ENCODE measurements at regions not wholly inside any gene's neighbourhood (a gene's known extent, or its start where the extent isn't known, plus 50 kb on each side); places are given as distances from the start of the nearest gene placed in this dataset.

- no peak for DNase-seq (ENCODE audit: low spot score)
Measured at GRCh38 chr2:65656160-65656718, 223.8 kb upstream of the SPRED2 start.

GRCh38 chr2:65655000-65655399 lies 222.6 kb upstream of the SPRED2 start:
- DNase-seq (ENCODE audit: low spot score) = no peak

GRCh38 chr2:65654496-65654895 lies 222.1 kb upstream of the SPRED2 start:
- no peak for DNase-seq (ENCODE audit: low spot score)

- DNase-seq (ENCODE audit: low spot score) = no peak
Measured at GRCh38 chr2:65652066-65652465, 219.7 kb upstream of the SPRED2 start.

- DNase-seq (ENCODE audit: low spot score) = no peak
Measured at GRCh38 chr2:65649811-65650589, 217.6 kb upstream of the SPRED2 start.

GRCh38 chr2:65647249-65647842 lies 214.9 kb upstream of the SPRED2 start:
- no peak for DNase-seq (ENCODE audit: low spot score)

- no peak for DNase-seq (ENCODE audit: low spot score)
Measured at GRCh38 chr2:65640793-65641103, 208.3 kb upstream of the SPRED2 start.

- DNase-seq (ENCODE audit: low spot score) = no peak
Measured at GRCh38 chr2:65639156-65639864, 206.9 kb upstream of the SPRED2 start.

- no peak for DNase-seq (ENCODE audit: low spot score)
Measured at GRCh38 chr2:65638443-65638842, 206.0 kb upstream of the SPRED2 start.

- no peak for DNase-seq (ENCODE audit: low spot score)
Measured at GRCh38 chr2:65636813-65637483, 204.5 kb upstream of the SPRED2 start.

- DNase-seq (ENCODE audit: low spot score) = no peak
Measured at GRCh38 chr2:65636024-65636423, 203.6 kb upstream of the SPRED2 start.

- no peak for DNase-seq (ENCODE audit: low spot score)
Measured at GRCh38 chr2:65634304-65634703, 201.9 kb upstream of the SPRED2 start.

GRCh38 chr2:65630643-65631042 lies 198.2 kb upstream of the SPRED2 start:
- no peak for DNase-seq (ENCODE audit: low spot score)

- no peak for DNase-seq (ENCODE audit: low spot score)
Measured at GRCh38 chr2:65628156-65628555, 195.8 kb upstream of the SPRED2 start.

- no peak for DNase-seq (ENCODE audit: low spot score)
Measured at GRCh38 chr2:65626831-65627230, 194.4 kb upstream of the SPRED2 start.

- DNase-seq (ENCODE audit: low spot score) = no peak
Measured at GRCh38 chr2:65625982-65626381, 193.6 kb upstream of the SPRED2 start.

GRCh38 chr2:65622951-65623535 lies 190.6 kb upstream of the SPRED2 start:
- no peak for DNase-seq (ENCODE audit: low spot score)

GRCh38 chr2:65622499-65622898 lies 190.1 kb upstream of the SPRED2 start:
- DNase-seq (ENCODE audit: low spot score) = no peak

- no peak for DNase-seq (ENCODE audit: low spot score)
Measured at GRCh38 chr2:65620524-65620923, 188.1 kb upstream of the SPRED2 start.

- DNase-seq (ENCODE audit: low spot score) = no peak
Measured at GRCh38 chr2:65620026-65620425, 187.6 kb upstream of the SPRED2 start.

- DNase-seq (ENCODE audit: low spot score) = no peak
Measured at GRCh38 chr2:65615602-65616001, 183.2 kb upstream of the SPRED2 start.
